ENCODE measurements at regions not wholly inside any gene's neighbourhood (a gene's known extent, or its start where the extent isn't known, plus 50 kb on each side); places are given as distances from the start of the nearest gene placed in this dataset.
"Not testable (repeated sequence)": the region's sequence is repeated elsewhere in the genome, so short reads cannot be mapped to it uniquely, and the experiment has no call there.

- not testable (repeated sequence) for TF ChIP-seq EZH2 (IDR thresholded peaks at IDR 0.05; ENCODE audit: borderline replicate concordance, low read length)
- TF ChIP-seq, protein P1, sequence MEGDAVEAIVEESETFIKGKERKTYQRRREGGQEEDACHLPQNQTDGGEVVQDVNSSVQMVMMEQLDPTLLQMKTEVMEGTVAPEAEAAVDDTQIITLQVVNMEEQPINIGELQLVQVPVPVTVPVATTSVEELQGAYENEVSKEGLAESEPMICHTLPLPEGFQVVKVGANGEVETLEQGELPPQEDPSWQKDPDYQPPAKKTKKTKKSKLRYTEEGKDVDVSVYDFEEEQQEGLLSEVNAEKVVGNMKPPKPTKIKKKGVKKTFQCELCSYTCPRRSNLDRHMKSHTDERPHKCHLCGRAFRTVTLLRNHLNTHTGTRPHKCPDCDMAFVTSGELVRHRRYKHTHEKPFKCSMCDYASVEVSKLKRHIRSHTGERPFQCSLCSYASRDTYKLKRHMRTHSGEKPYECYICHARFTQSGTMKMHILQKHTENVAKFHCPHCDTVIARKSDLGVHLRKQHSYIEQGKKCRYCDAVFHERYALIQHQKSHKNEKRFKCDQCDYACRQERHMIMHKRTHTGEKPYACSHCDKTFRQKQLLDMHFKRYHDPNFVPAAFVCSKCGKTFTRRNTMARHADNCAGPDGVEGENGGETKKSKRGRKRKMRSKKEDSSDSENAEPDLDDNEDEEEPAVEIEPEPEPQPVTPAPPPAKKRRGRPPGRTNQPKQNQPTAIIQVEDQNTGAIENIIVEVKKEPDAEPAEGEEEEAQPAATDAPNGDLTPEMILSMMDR (conservative IDR thresholded peaks at IDR 0.05 in 1 of 2, IDR thresholded peaks at IDR 0.05 in 1 of 2; ENCODE audit: extremely low read depth in 1 of 2, insufficient read depth in 1 of 2, low read depth in 1 of 2, low read length in 2 of 2): not testable (repeated sequence)
These were observed 1265.9 kb downstream of the CDH8 start for GRCh38 chr16:60770384-60770783.
